Testis (tissue), 2 donors: ENCODE measurements at regions not wholly inside any gene's neighbourhood (a gene's known extent, or its start where the extent isn't known, plus 50 kb on each side); places are given as distances from the start of the nearest gene placed in this dataset.

Experiments
- CTCF ChIP-seq, 3 experiments: fragments of 450-650 bp in 2 of 3; fragments of 200-600 bp in 1 of 3; sonication (generic) in 1 of 3; IDR thresholded peaks; one replicate each; pipeline ENCODE4 v1.5.1; 2016 to 2019; ENCODE audit warnings: antibody characterized with exemption in 3 of 3, mild to moderate bottlenecking in 2 of 3, moderate library complexity in 1 of 3
- POLR2A ChIP-seq: fragments of 450-650 bp; IDR thresholded peaks from one replicate; pipeline ENCODE4 v1.6.1; 2017; ENCODE audit warnings: antibody characterized with exemption, mild to moderate bottlenecking, moderate library complexity

GRCh38 chr2:57314682-57315081, 731.9 kb upstream of the VRK2 start:
- no peak for TF ChIP-seq CTCF (IDR thresholded peaks at IDR 0.05)
- no peak for TF ChIP-seq POLR2A
